Adrenal gland (tissue), 5 donors: ENCODE measurements at regions not wholly inside any gene's neighbourhood (a gene's known extent, or its start where the extent isn't known, plus 50 kb on each side); places are given as distances from the start of the nearest gene placed in this dataset.

Experiments used
- CTCF ChIP-seq, 6 experiments: fragments of 450-650 bp in 4 of 6; fragments of 200-600 bp in 2 of 6; sonication (generic) in 1 of 6; IDR thresholded peaks; 1 replicate in 5 of 6; 2 replicates in 1 of 6; pipeline versions ENCODE4 v1.5.1 to v1.8.0; 2016 to 2021; ENCODE audit warnings: antibody characterized with exemption in 6 of 6, mild to moderate bottlenecking in 2 of 6, moderate library complexity in 1 of 6
- POLR2A ChIP-seq, 2 donors: fragments of 450-650 bp; IDR thresholded peaks; one replicate each; pipeline ENCODE4 v1.6.1; 2017; ENCODE audit warnings: antibody characterized with exemption in 2 of 2, mild to moderate bottlenecking in 2 of 2, moderate library complexity in 1 of 2
- donor health status: DM: no; HTN: no; CAD: no.

GRCh38 chr3:90099493-90099892, 992.1 kb downstream of the EPHA3 start:
- no peak for TF ChIP-seq CTCF (IDR thresholded peaks at IDR 0.05)
- no peak for TF ChIP-seq POLR2A (IDR thresholded peaks at IDR 0.05)
